ENCODE measurements at regions not wholly inside any gene's neighbourhood (a gene's known extent, or its start where the extent isn't known, plus 50 kb on each side); places are given as distances from the start of the nearest gene placed in this dataset.

- no peaks in the 10 kb centered on the region for H3K9me3 ChIP-seq
- no peak overlapping the region for H3K4me3 ChIP-seq
- DNase-seq: no peak
- H3K4me1 ChIP-seq: peaks cover 0 to 6% (median 0%) of the 10 kb centered on the region in 4 donors
- H3K27ac ChIP-seq: no peak overlapping the region
- no peaks in the 10 kb centered on the region for H3K27me3 ChIP-seq
- no peaks in the 10 kb centered on the region for H3K36me3 ChIP-seq
- TF ChIP-seq CTCF (IDR thresholded peaks at IDR 0.05) (no peak), POLR2A (IDR thresholded peaks at IDR 0.05) (no peak)
Measured at GRCh38 chr9:95667789-95668188, 151.0 kb upstream of the PTCH1 start.

- Histone ChIP-seq H3K36me3 (no peaks in the 10 kb centered on the region), H3K4me1 (peaks cover 0 to 6% (median 0%) of the 10 kb centered on the region in 4 donors), H3K4me3 (no peak overlapping the region), H3K9me3 (no peaks in the 10 kb centered on the region), H3K27ac (no peak overlapping the region), H3K27me3 (no peaks in the 10 kb centered on the region)
- no peak for DNase-seq
- TF ChIP-seq CTCF (IDR thresholded peaks at IDR 0.05) (no peak), POLR2A (IDR thresholded peaks at IDR 0.05) (no peak)
Measured at GRCh38 chr9:95666785-95667155, 150.0 kb upstream of the PTCH1 start.

GRCh38 chr9:95666096-95666784, 149.5 kb upstream of the PTCH1 start:
- Histone ChIP-seq H3K4me1 (peaks cover 0 to 6% (median 0%) of the 10 kb centered on the region in 4 donors), H3K27me3 (no peaks in the 10 kb centered on the region), H3K36me3 (no peaks in the 10 kb centered on the region), H3K4me3 (no peak overlapping the region), H3K27ac (no peak overlapping the region), H3K9me3 (no peaks in the 10 kb centered on the region)
- no peak for DNase-seq
- TF ChIP-seq POLR2A (IDR thresholded peaks at IDR 0.05) (no peak), CTCF (IDR thresholded peaks at IDR 0.05) (no peak)

- no peaks in the 10 kb centered on the region for H3K9me3 ChIP-seq
- no peak overlapping the region for H3K27ac ChIP-seq
- TF ChIP-seq CTCF (IDR thresholded peaks at IDR 0.05) (no peak), POLR2A (IDR thresholded peaks at IDR 0.05) (no peak)
- H3K4me3 ChIP-seq: no peak overlapping the region
- H3K36me3 ChIP-seq: no peaks in the 10 kb centered on the region
- no peaks in the 10 kb centered on the region for H3K4me1 ChIP-seq
- H3K27me3 ChIP-seq: no peaks in the 10 kb centered on the region
- DNase-seq: no peak
Measured at GRCh38 chr9:95653246-95653645, 136.5 kb upstream of the PTCH1 start.

GRCh38 chr9:95650720-95651119, 133.9 kb upstream of the PTCH1 start:
- no peaks in the 10 kb centered on the region for H3K27me3 ChIP-seq
- no peak overlapping the region for H3K4me3 ChIP-seq
- no peaks in the 10 kb centered on the region for H3K9me3 ChIP-seq
- TF ChIP-seq POLR2A (IDR thresholded peaks at IDR 0.05): no peak
- no peak for TF ChIP-seq CTCF (IDR thresholded peaks at IDR 0.05)
- H3K27ac ChIP-seq: no peak overlapping the region
- H3K36me3 ChIP-seq: no peaks in the 10 kb centered on the region
- H3K4me1 ChIP-seq: no peaks in the 10 kb centered on the region
- no peak for DNase-seq

- no peaks in the 10 kb centered on the region for H3K27me3 ChIP-seq
- H3K27ac ChIP-seq: no peak overlapping the region
- no peak for TF ChIP-seq POLR2A (IDR thresholded peaks at IDR 0.05)
- TF ChIP-seq CTCF (IDR thresholded peaks at IDR 0.05): no peak
- H3K9me3 ChIP-seq: no peaks in the 10 kb centered on the region
- H3K36me3 ChIP-seq: no peaks in the 10 kb centered on the region
- H3K4me1 ChIP-seq: no peaks in the 10 kb centered on the region
- no peak for DNase-seq
- H3K4me3 ChIP-seq: no peak overlapping the region
Measured at GRCh38 chr9:95649801-95650213, 133.0 kb upstream of the PTCH1 start.
